ENCODE measurements at regions not wholly inside any gene's neighbourhood (a gene's known extent, or its start where the extent isn't known, plus 50 kb on each side); places are given as distances from the start of the nearest gene placed in this dataset.

DNA sequence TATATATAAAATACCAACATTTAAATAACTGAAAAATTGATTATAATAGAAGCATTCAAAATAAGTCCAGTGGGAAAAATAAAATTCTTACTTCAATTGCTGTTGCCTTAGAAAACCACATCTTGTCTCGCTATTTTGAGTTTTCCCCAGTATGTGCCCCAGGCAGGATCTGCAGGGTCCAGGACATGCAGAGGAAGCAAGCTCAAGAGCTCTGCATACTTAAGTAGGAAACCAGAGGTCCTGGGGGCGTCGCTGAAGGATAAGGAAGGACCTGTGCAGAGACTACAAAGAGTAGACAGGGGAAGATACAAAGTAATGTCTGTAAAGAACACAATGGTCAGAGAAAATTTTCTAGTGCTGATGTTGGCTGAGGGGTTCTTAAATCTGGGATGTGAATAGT, 310.5 kb upstream of the EMCN start:
- no peaks in the 10 kb centered on the region for H3K9me3 ChIP-seq (ENCODE audit: control insufficient read depth, insufficient read depth, low read length)

More for the DNA sequence above, 310.5 kb upstream of the EMCN start:
- in situ Hi-C loops (cut with MboI; ENCODE audit: low sequenced_read_pairs), result no loop called here
- Histone ChIP-seq H4K91ac (ENCODE audit: insufficient read depth, low read depth, low read length) (no peak overlapping the region), H3K27me3 (ENCODE audit: control insufficient read depth, insufficient read depth, low read length) (no peaks in the 10 kb centered on the region), H3K36me3 (ENCODE audit: control insufficient read depth, insufficient read depth, low read length) (no peaks in the 10 kb centered on the region), H3K23ac (ENCODE audit: low read depth, low read length) (no peak overlapping the region), H2BK20ac (ENCODE audit: low read depth, low read length) (no peak overlapping the region), H4K20me1 (ENCODE audit: insufficient read depth, low read length) (no peaks in the 10 kb centered on the region), H3K9me1 (ENCODE audit: insufficient read depth, low read length) (no peaks in the 10 kb centered on the region), H3K4me1 (ENCODE audit: control insufficient read depth, insufficient read depth, low read length) (no peaks in the 10 kb centered on the region), H2AFZ (replicated peaks; ENCODE audit: low read length, poor library complexity) (no peak overlapping the region), H3K4me3 (ENCODE audit: insufficient read depth, low read depth, low read length) (no peak overlapping the region), H3K27ac (ENCODE audit: insufficient read depth, low read length) (no peak overlapping the region), H2BK15ac (ENCODE audit: low read depth, low read length) (no peak overlapping the region), H2BK5ac (ENCODE audit: low read depth, low read length, poor library complexity, severe bottlenecking) (no peak overlapping the region), H3K14ac (replicated peaks; ENCODE audit: low read depth, low read length) (no peak overlapping the region), H3K9ac (ENCODE audit: low read depth, low read length) (no peak overlapping the region), H3K4me2 (ENCODE audit: low read depth, low read length) (no peak overlapping the region), H3K18ac (ENCODE audit: low read depth, low read length) (no peak overlapping the region), H4K8ac (ENCODE audit: low read depth in 2 of 2, low read length in 2 of 2) (no peak overlapping the region), H4K5ac (ENCODE audit: low read depth, low read length) (no peak overlapping the region), H3K56ac (ENCODE audit: extremely low read depth, insufficient read depth, low read length) (no peak overlapping the region), H3K4ac (ENCODE audit: low read depth, low read length) (no peak overlapping the region), H2AK5ac (ENCODE audit: low read depth, low read length) (no peak overlapping the region), H2BK120ac (ENCODE audit: low read depth, low read length) (no peak overlapping the region), H3K79me1 (ENCODE audit: low read depth in 1 of 2, low read length in 2 of 2) (no peaks in the 10 kb centered on the region), H2AK9ac (replicated peaks; ENCODE audit: low read depth, low read length, poor library complexity) (no peak overlapping the region)
- TF ChIP-seq MAFK (IDR thresholded peaks at IDR 0.05; ENCODE audit: low read depth, low read length) (no peak), RCOR1 (IDR thresholded peaks at IDR 0.05; ENCODE audit: insufficient replicate concordance, low read length) (no peak), BHLHE40 (IDR thresholded peaks at IDR 0.05; ENCODE audit: low read depth, low read length) (no peak), RAD21 (IDR thresholded peaks at IDR 0.05; ENCODE audit: low read length) (no peak), RFX5 (IDR thresholded peaks at IDR 0.05; ENCODE audit: low read depth, low read length) (no peak), CHD1 (IDR thresholded peaks at IDR 0.05; ENCODE audit: low read depth, low read length) (no peak), FOS (IDR thresholded peaks at IDR 0.05; ENCODE audit: low read depth, low read length) (no peak), MXI1 (IDR thresholded peaks at IDR 0.05; ENCODE audit: borderline replicate concordance, low read depth, low read length) (no peak), POLR2A (IDR thresholded peaks at IDR 0.05; ENCODE audit: low read depth, low read length) (no peak), MAZ (IDR thresholded peaks at IDR 0.05; ENCODE audit: borderline replicate concordance, low read depth, low read length) (no peak)
- dilution Hi-C loops (cut with HindIII; ENCODE audit: low sequenced_read_pairs, unreplicated experiment), result no loop called here
- ChIA-PET CTCF (no interaction called here), POLR2A (ENCODE audit: unreplicated experiment) (no interaction called here)
- WGBS, 2 experiments (ENCODE audit: extremely low coverage in 2 of 2, insufficient read length in 1 of 2), result no CpG with 5 or more reads among the region's 3 CpGs
- intact Hi-C loops (cut with micrococcal nuclease), result no loop called here
- BruUV-seq (replicated peaks), result no TSS peak
- DNase-seq (no peak), ATAC-seq (ENCODE audit: low read depth) (no peak)

Data from IMR-90 (cell line).